HEK293 (cell line): ENCODE measurements at regions not wholly inside any gene's neighbourhood (a gene's known extent, or its start where the extent isn't known, plus 50 kb on each side); places are given as distances from the start of the nearest gene placed in this dataset.

Experiments
- TCF7L2 ChIP-seq: IDR thresholded peaks from 2 replicates; pipeline ENCODE4 v1.6.1; 2011; ENCODE audit warnings: low read depth, mild to moderate bottlenecking, inconsistent platforms, low read length, moderate library complexity, borderline replicate concordance
- ZFP41 ChIP-seq: fragments of 450-650 bp; formaldehyde crosslinking; IDR thresholded peaks from 2 replicates; pipeline ENCODE4 v1.5.1; 2016; ENCODE audit warnings: missing biosample characterization, missing genetic modification characterization, borderline replicate concordance
- ZNF174 ChIP-seq: fragments of 450-650 bp; formaldehyde crosslinking; IDR thresholded peaks from 2 replicates; pipeline ENCODE4 v1.5.0; 2017; ENCODE audit warnings: missing biosample characterization, mild to moderate bottlenecking, missing genetic modification characterization
- ZNF350 ChIP-seq: fragments of 450-650 bp; formaldehyde crosslinking; IDR thresholded peaks from 2 replicates; pipeline ENCODE4 v1.5.0; 2017; ENCODE audit warnings: missing biosample characterization, mild to moderate bottlenecking, missing genetic modification characterization
- ZNF548 ChIP-seq: fragments of 450-650 bp; formaldehyde crosslinking; IDR thresholded peaks from 2 replicates; pipeline ENCODE4 v1.5.1; 2016; ENCODE audit warnings: missing biosample characterization, missing genetic modification characterization
- ZNF76 ChIP-seq: fragments of 450-650 bp; formaldehyde crosslinking; IDR thresholded peaks from 2 replicates; pipeline ENCODE4; 2016; ENCODE audit warnings: low read depth, missing biosample characterization, missing genetic modification characterization, borderline replicate concordance
- ZXDB ChIP-seq: fragments of 450-650 bp; formaldehyde crosslinking; IDR thresholded peaks from 2 replicates; pipeline ENCODE4 v1.5.1; 2016; ENCODE audit warnings: missing biosample characterization, missing genetic modification characterization
- TF ChIP-seq, protein P1 (sequence below): fragments of 450-650 bp; formaldehyde crosslinking; IDR thresholded peaks from 2 replicates; pipeline ENCODE4 v1.5.1; 2016; ENCODE audit warnings: missing biosample characterization, missing genetic modification characterization
- TF ChIP-seq, protein P2 (sequence below): fragments of 450-650 bp; formaldehyde crosslinking; IDR thresholded peaks from 2 replicates; pipeline ENCODE4 v1.5.1; 2016; ENCODE audit warnings: missing biosample characterization, missing genetic modification characterization
- TF ChIP-seq, protein P3 (sequence below): fragments of 450-650 bp; formaldehyde crosslinking; conservative IDR thresholded peaks from 2 replicates; pipeline ENCODE4 v1.5.1; 2016; ENCODE audit warnings: low read depth, missing biosample characterization, missing genetic modification characterization
- TF ChIP-seq, protein P4 (sequence below): fragments of 450-650 bp; formaldehyde crosslinking; IDR thresholded peaks from 2 replicates; pipeline ENCODE4 v1.5.1; 2016; ENCODE audit warnings: missing biosample characterization, missing genetic modification characterization
- TF ChIP-seq, protein P5 (sequence below): fragments of 450-650 bp; formaldehyde crosslinking; optimal IDR thresholded peaks from 2 replicates; pipeline ENCODE3; 2016; ENCODE audit warnings: missing biosample characterization, mild to moderate bottlenecking, missing genetic modification characterization

DNA sequence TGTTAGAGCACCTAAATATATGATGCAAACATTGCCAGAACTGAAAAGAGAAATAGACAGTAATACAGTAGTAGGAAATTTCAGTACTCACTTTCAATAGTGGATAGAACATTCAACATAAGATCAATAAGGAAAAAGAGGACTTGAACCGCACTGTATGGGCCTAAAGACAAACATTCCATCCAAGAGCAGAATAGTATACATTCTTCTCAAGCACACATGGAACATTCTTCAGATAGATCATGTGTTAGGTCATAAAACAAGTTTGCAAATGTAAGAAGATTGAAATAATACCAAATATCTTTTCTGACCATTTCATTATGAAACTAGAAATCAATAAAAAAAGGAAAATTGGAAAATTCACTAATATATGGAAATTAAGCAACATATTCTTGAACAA is 185.4 kb upstream of the FOXP2 start:
- TF ChIP-seq ZXDB, result no peak
- TF ChIP-seq ZNF350 (tag by site-specific recombination), result no peak
- TF ChIP-seq, protein P1, sequence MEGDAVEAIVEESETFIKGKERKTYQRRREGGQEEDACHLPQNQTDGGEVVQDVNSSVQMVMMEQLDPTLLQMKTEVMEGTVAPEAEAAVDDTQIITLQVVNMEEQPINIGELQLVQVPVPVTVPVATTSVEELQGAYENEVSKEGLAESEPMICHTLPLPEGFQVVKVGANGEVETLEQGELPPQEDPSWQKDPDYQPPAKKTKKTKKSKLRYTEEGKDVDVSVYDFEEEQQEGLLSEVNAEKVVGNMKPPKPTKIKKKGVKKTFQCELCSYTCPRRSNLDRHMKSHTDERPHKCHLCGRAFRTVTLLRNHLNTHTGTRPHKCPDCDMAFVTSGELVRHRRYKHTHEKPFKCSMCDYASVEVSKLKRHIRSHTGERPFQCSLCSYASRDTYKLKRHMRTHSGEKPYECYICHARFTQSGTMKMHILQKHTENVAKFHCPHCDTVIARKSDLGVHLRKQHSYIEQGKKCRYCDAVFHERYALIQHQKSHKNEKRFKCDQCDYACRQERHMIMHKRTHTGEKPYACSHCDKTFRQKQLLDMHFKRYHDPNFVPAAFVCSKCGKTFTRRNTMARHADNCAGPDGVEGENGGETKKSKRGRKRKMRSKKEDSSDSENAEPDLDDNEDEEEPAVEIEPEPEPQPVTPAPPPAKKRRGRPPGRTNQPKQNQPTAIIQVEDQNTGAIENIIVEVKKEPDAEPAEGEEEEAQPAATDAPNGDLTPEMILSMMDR, result no peak
- TF ChIP-seq TCF7L2, result no peak
- TF ChIP-seq, protein P2, sequence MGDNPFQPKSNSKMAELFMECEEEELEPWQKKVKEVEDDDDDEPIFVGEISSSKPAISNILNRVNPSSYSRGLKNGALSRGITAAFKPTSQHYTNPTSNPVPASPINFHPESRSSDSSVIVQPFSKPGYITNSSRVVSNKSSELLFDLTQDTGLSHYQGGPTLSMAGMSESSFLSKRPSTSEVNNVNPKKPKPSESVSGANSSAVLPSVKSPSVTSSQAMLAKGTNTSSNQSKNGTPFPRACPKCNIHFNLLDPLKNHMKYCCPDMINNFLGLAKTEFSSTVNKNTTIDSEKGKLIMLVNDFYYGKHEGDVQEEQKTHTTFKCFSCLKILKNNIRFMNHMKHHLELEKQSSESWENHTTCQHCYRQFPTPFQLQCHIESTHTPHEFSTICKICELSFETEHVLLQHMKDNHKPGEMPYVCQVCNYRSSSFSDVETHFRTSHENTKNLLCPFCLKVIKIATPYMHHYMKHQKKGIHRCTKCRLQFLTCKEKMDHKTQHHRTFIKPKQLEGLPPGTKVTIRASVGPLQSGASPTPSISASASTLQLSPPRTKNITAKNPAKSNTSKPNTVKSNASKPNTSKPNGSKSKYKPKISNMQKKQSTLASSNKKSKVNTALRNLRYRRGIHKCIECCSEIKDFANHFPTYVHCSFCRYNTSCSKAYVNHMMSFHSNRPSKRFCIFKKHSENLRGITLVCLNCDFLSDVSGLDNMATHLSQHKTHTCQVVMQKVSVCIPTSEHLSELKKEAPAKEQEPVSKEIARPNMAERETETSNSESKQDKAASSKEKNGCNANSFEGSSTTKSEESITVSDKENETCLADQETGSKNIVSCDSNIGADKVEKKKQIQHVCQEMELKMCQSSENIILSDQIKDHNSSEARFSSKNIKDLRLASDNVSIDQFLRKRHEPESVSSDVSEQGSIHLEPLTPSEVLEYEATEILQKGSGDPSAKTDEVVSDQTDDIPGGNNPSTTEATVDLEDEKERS (tag by site-specific recombination), result no peak
- TF ChIP-seq, protein P3, sequence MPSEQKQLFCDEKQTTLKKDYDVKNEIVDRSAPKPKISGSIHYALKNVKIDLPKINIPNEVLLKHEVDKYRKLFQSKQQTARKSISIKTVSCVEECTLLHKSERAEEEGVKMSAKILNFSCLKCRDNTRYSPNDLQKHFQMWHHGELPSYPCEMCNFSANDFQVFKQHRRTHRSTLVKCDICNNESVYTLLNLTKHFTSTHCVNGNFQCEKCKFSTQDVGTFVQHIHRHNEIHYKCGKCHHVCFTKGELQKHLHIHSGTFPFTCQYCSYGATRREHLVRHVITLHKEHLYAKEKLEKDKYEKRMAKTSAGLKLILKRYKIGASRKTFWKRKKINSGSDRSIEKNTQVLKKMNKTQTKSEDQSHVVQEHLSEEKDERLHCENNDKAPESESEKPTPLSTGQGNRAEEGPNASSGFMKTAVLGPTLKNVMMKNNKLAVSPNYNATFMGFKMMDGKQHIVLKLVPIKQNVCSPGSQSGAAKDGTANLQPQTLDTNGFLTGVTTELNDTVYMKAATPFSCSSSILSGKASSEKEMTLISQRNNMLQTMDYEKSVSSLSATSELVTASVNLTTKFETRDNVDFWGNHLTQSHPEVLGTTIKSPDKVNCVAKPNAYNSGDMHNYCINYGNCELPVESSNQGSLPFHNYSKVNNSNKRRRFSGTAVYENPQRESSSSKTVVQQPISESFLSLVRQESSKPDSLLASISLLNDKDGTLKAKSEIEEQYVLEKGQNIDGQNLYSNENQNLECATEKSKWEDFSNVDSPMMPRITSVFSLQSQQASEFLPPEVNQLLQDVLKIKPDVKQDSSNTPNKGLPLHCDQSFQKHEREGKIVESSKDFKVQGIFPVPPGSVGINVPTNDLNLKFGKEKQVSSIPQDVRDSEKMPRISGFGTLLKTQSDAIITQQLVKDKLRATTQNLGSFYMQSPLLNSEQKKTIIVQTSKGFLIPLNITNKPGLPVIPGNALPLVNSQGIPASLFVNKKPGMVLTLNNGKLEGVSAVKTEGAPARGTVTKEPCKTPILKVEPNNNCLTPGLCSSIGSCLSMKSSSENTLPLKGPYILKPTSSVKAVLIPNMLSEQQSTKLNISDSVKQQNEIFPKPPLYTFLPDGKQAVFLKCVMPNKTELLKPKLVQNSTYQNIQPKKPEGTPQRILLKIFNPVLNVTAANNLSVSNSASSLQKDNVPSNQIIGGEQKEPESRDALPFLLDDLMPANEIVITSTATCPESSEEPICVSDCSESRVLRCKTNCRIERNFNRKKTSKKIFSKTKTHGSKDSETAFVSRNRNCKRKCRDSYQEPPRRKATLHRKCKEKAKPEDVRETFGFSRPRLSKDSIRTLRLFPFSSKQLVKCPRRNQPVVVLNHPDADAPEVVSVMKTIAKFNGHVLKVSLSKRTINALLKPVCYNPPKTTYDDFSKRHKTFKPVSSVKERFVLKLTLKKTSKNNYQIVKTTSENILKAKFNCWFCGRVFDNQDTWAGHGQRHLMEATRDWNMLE, result no peak
- TF ChIP-seq, protein P4, sequence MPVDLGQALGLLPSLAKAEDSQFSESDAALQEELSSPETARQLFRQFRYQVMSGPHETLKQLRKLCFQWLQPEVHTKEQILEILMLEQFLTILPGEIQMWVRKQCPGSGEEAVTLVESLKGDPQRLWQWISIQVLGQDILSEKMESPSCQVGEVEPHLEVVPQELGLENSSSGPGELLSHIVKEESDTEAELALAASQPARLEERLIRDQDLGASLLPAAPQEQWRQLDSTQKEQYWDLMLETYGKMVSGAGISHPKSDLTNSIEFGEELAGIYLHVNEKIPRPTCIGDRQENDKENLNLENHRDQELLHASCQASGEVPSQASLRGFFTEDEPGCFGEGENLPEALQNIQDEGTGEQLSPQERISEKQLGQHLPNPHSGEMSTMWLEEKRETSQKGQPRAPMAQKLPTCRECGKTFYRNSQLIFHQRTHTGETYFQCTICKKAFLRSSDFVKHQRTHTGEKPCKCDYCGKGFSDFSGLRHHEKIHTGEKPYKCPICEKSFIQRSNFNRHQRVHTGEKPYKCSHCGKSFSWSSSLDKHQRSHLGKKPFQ (tag by site-specific recombination), result no peak
- no peak for TF ChIP-seq ZNF548 (tag by site-specific recombination)
- TF ChIP-seq ZNF76 (tag by site-specific recombination), result no peak
- no peak for TF ChIP-seq ZFP41 (tag by site-specific recombination)
- TF ChIP-seq, protein P5, sequence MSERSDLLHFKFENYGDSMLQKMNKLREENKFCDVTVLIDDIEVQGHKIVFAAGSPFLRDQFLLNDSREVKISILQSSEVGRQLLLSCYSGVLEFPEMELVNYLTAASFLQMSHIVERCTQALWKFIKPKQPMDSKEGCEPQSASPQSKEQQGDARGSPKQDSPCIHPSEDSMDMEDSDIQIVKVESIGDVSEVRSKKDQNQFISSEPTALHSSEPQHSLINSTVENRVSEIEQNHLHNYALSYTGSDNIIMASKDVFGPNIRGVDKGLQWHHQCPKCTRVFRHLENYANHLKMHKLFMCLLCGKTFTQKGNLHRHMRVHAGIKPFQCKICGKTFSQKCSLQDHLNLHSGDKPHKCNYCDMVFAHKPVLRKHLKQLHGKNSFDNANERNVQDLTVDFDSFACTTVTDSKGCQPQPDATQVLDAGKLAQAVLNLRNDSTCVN (tag by site-specific recombination), result no peak
- no peak for TF ChIP-seq ZNF174 (tag by site-specific recombination)
